ENCODE measurements at regions not wholly inside any gene's neighbourhood (a gene's known extent, or its start where the extent isn't known, plus 50 kb on each side); places are given as distances from the start of the nearest gene placed in this dataset.

DNA sequence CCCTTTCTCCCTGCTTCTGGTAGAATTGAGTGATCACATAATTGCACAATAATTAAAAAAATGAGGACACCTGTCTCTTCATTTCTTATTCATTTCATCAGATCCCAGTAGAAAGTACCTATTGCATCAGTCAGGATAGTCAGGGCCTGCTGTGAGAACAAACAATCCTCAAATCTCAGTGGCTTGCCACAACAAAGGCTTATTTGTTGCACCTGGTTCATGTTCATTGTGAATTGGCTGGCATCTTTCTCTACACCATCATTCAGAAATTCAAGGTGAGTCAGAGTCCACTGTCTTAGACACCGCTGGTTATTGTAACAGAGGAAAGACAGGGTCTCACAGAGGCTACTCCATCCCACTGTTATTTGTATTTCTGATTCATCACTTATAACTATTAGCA lies 409.8 kb downstream of the STIM2 start:
- H3K4me2 ChIP-seq (ENCODE audit: extremely low read depth, insufficient read depth, low read length): no peak overlapping the region
- DNase-seq (ENCODE audit: low read depth in 2 of 2): no peak
- no peak overlapping the region for H3K9ac ChIP-seq (ENCODE audit: insufficient read depth, low read length)
- H3K27ac ChIP-seq (ENCODE audit: insufficient read depth, low read length): no peak overlapping the region
- no peaks in the 10 kb centered on the region for H3K4me1 ChIP-seq (ENCODE audit: control insufficient read depth, extremely low read depth, insufficient read depth, low read length)
- H2AFZ ChIP-seq (ENCODE audit: low read length): no peak overlapping the region
- no peak for TF ChIP-seq EZH2 (IDR thresholded peaks at IDR 0.05; ENCODE audit: low read length, missing control alignments)
- TF ChIP-seq, protein P1, sequence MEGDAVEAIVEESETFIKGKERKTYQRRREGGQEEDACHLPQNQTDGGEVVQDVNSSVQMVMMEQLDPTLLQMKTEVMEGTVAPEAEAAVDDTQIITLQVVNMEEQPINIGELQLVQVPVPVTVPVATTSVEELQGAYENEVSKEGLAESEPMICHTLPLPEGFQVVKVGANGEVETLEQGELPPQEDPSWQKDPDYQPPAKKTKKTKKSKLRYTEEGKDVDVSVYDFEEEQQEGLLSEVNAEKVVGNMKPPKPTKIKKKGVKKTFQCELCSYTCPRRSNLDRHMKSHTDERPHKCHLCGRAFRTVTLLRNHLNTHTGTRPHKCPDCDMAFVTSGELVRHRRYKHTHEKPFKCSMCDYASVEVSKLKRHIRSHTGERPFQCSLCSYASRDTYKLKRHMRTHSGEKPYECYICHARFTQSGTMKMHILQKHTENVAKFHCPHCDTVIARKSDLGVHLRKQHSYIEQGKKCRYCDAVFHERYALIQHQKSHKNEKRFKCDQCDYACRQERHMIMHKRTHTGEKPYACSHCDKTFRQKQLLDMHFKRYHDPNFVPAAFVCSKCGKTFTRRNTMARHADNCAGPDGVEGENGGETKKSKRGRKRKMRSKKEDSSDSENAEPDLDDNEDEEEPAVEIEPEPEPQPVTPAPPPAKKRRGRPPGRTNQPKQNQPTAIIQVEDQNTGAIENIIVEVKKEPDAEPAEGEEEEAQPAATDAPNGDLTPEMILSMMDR (conservative IDR thresholded peaks at IDR 0.05 in 1 of 2, IDR thresholded peaks at IDR 0.05 in 1 of 2; ENCODE audit: low read depth in 1 of 2, low read length in 2 of 2): no peak
- H3K36me3 ChIP-seq (ENCODE audit: control insufficient read depth, insufficient read depth, low read length): no peaks in the 10 kb centered on the region
- H3K79me2 ChIP-seq (ENCODE audit: control insufficient read depth, insufficient read depth, low read length): no peaks in the 10 kb centered on the region
- H3K4me3 ChIP-seq (replicated peaks in 1 of 4; ENCODE audit: control extremely low read depth in 1 of 4, insufficient read depth in 1 of 4, low read depth in 3 of 4, low read length in 4 of 4): no peak overlapping the region
- H4K20me1 ChIP-seq (ENCODE audit: control insufficient read depth, extremely low read depth, insufficient read depth, low read length): no peaks in the 10 kb centered on the region
- no peaks in the 10 kb centered on the region for H3K27me3 ChIP-seq (ENCODE audit: control insufficient read depth, insufficient read depth, low read length)
- no peaks in the 10 kb centered on the region for H3K9me3 ChIP-seq (ENCODE audit: control insufficient read depth, insufficient read depth, low read depth, low read length)

DNA sequence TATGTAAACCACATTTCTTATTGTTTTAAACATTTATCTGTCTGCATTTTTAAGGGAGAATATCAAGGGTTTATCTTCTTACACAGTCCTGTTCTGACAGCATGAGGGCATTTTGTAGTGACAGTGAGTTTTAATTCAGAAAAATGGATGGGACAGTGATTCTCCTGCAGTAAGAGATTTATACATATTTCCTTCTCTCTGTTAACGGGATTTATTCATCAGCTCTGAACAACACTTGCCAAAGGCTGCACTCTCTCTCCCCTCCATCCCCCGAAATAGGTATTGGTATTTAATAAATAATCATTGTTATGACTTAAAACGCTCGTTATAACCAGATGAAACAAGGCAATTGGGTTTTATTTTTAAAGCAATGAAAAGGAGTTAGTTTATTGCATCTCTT lies 410.9 kb downstream of the STIM2 start:
- H3K9me3 ChIP-seq (ENCODE audit: control insufficient read depth, insufficient read depth, low read depth, low read length): no peaks in the 10 kb centered on the region
- TF ChIP-seq EZH2 (IDR thresholded peaks at IDR 0.05; ENCODE audit: low read length, missing control alignments): no peak
- TF ChIP-seq, protein P1 (conservative IDR thresholded peaks at IDR 0.05 in 1 of 2, IDR thresholded peaks at IDR 0.05 in 1 of 2; ENCODE audit: low read depth in 1 of 2, low read length in 2 of 2): no peak
- no peaks in the 10 kb centered on the region for H3K4me1 ChIP-seq (ENCODE audit: control insufficient read depth, extremely low read depth, insufficient read depth, low read length)
- no peaks in the 10 kb centered on the region for H4K20me1 ChIP-seq (ENCODE audit: control insufficient read depth, extremely low read depth, insufficient read depth, low read length)
- no peak for DNase-seq (ENCODE audit: low read depth in 2 of 2)
- no peak overlapping the region for H3K4me2 ChIP-seq (ENCODE audit: extremely low read depth, insufficient read depth, low read length)
- no peaks in the 10 kb centered on the region for H3K36me3 ChIP-seq (ENCODE audit: control insufficient read depth, insufficient read depth, low read length)
- no peaks in the 10 kb centered on the region for H3K79me2 ChIP-seq (ENCODE audit: control insufficient read depth, insufficient read depth, low read length)
- H3K9ac ChIP-seq (ENCODE audit: insufficient read depth, low read length): no peak overlapping the region
- H3K27me3 ChIP-seq (ENCODE audit: control insufficient read depth, insufficient read depth, low read length): no peaks in the 10 kb centered on the region
- H3K27ac ChIP-seq (ENCODE audit: insufficient read depth, low read length): no peak overlapping the region
- no peak overlapping the region for H2AFZ ChIP-seq (ENCODE audit: low read length)
- no peak overlapping the region for H3K4me3 ChIP-seq (replicated peaks in 1 of 4; ENCODE audit: control extremely low read depth in 1 of 4, insufficient read depth in 1 of 4, low read depth in 3 of 4, low read length in 4 of 4)

DNA sequence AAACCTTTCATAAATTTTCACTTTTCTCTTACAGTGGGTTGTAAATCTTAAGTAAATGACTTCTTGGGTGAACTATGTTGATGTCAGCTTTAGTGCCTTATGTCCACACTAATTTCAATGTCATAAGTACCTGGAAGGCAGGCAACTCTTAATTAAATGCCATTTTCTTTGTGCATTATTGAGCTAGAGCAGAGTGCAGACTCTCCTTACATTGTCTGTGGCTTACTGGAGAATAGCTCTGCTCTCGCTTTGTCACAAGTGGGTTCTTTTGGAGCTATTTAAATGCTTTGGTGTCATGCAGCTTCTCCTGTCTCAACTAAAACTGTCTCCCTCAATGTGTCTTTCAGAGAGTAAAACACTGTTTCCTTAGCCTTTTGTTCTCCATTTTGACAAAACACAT lies 411.6 kb downstream of the STIM2 start:
- TF ChIP-seq, protein P1 (conservative IDR thresholded peaks at IDR 0.05 in 1 of 2, IDR thresholded peaks at IDR 0.05 in 1 of 2; ENCODE audit: low read depth in 1 of 2, low read length in 2 of 2): no peak
- no peak for TF ChIP-seq EZH2 (IDR thresholded peaks at IDR 0.05; ENCODE audit: low read length, missing control alignments)
- no peaks in the 10 kb centered on the region for H3K9me3 ChIP-seq (ENCODE audit: control insufficient read depth, insufficient read depth, low read depth, low read length)
- DNase-seq (ENCODE audit: low read depth in 2 of 2): no peak
- H3K4me3 ChIP-seq (replicated peaks in 1 of 4; ENCODE audit: control extremely low read depth in 1 of 4, insufficient read depth in 1 of 4, low read depth in 3 of 4, low read length in 4 of 4): no peak overlapping the region
- no peak overlapping the region for H3K9ac ChIP-seq (ENCODE audit: insufficient read depth, low read length)
- no peaks in the 10 kb centered on the region for H3K27me3 ChIP-seq (ENCODE audit: control insufficient read depth, insufficient read depth, low read length)
- no peak overlapping the region for H3K4me2 ChIP-seq (ENCODE audit: extremely low read depth, insufficient read depth, low read length)
- H2AFZ ChIP-seq (ENCODE audit: low read length): no peak overlapping the region
- H3K4me1 ChIP-seq (ENCODE audit: control insufficient read depth, extremely low read depth, insufficient read depth, low read length): no peaks in the 10 kb centered on the region
- H3K79me2 ChIP-seq (ENCODE audit: control insufficient read depth, insufficient read depth, low read length): no peaks in the 10 kb centered on the region
- no peaks in the 10 kb centered on the region for H4K20me1 ChIP-seq (ENCODE audit: control insufficient read depth, extremely low read depth, insufficient read depth, low read length)
- no peak overlapping the region for H3K27ac ChIP-seq (ENCODE audit: insufficient read depth, low read length)
- H3K36me3 ChIP-seq (ENCODE audit: control insufficient read depth, insufficient read depth, low read length): no peaks in the 10 kb centered on the region

Measured in fibroblast of lung (primary cell).